Ascending aorta (tissue), 2 donors: ENCODE measurements at regions not wholly inside any gene's neighbourhood (a gene's known extent, or its start where the extent isn't known, plus 50 kb on each side); places are given as distances from the start of the nearest gene placed in this dataset.
"Not testable (repeated sequence)": the region's sequence is repeated elsewhere in the genome, so short reads cannot be mapped to it uniquely, and the experiment has no call there.

Source experiments
- DNase-seq, 2 donors: peaks; one replicate each; pipeline ENCODE4 v3.0.0-alpha.2; 2019; ENCODE audit warnings: low spot score in 2 of 2
- H3K27ac ChIP-seq, 2 donors: fragments of 200-600 bp; sonication (generic); one replicate each; pipeline ENCODE4 v1.5.1; 2016 to 2017; ENCODE audit warnings: mild to moderate bottlenecking in 1 of 2
- H3K27me3 ChIP-seq: fragments of 200-600 bp; sonication (generic); one replicate; pipeline ENCODE4 v1.5.1; 2017
- H3K36me3 ChIP-seq, 2 donors: fragments of 200-600 bp; sonication (generic); one replicate each; pipeline ENCODE4 v1.5.1; 2016
- H3K4me1 ChIP-seq, 2 donors: fragments of 200-600 bp; sonication (generic); one replicate each; pipeline ENCODE4 v1.5.1; 2016 to 2017; ENCODE audit warnings: mild to moderate bottlenecking in 1 of 2
- H3K4me3 ChIP-seq, 2 donors: fragments of 200-600 bp; sonication (generic); one replicate each; pipeline ENCODE4 v1.5.1; 2016 to 2017; ENCODE audit warnings: mild to moderate bottlenecking in 1 of 2
- H3K9me3 ChIP-seq, 2 donors: fragments of 200-600 bp; sonication (generic); one replicate each; pipeline ENCODE4 v1.5.1; 2016
- CTCF ChIP-seq, 3 experiments: fragments of 200-600 bp in 2 of 3; fragments of 450-650 bp in 1 of 3; sonication (generic) in 2 of 3; IDR thresholded peaks; one replicate each; pipeline ENCODE4 v1.5.1; 2016 to 2019; ENCODE audit warnings: antibody characterized with exemption in 3 of 3, mild to moderate bottlenecking in 1 of 3, moderate library complexity in 1 of 3
- intact Hi-C: fragments of 100-400 bp; cut with DNase I; formaldehyde crosslinking; loops from one replicate; pipeline ENCODE4 v1.15.1; 2023

GRCh38 chr5:26339576-26339975 lies 698.8 kb downstream of the CDH9 start:
- Histone ChIP-seq H3K4me1 (no peaks in the 10 kb centered on the region), H3K27me3 (no peaks in the 10 kb centered on the region), H3K9me3 (no peaks in the 10 kb centered on the region), H3K4me3 (no peak overlapping the region), H3K27ac (no peak overlapping the region), H3K36me3 (no peaks in the 10 kb centered on the region)
- no peak for TF ChIP-seq CTCF (IDR thresholded peaks at IDR 0.05)
- intact Hi-C loops, result no loop called here
- no peak for DNase-seq

GRCh38 chr5:26329562-26330189 lies 708.7 kb downstream of the CDH9 start:
- Histone ChIP-seq H3K27me3 (no peaks in the 10 kb centered on the region), H3K4me3 (no peak overlapping the region), H3K27ac (no peak overlapping the region), H3K9me3 (no peaks in the 10 kb centered on the region), H3K4me1 (no peaks in the 10 kb centered on the region), H3K36me3 (no peaks in the 10 kb centered on the region)
- TF ChIP-seq CTCF (IDR thresholded peaks at IDR 0.05), result no peak
- intact Hi-C loops, result no loop called here
- DNase-seq, result no peak

- Histone ChIP-seq H3K4me1 (no peaks in the 10 kb centered on the region), H3K27ac (no peak overlapping the region), H3K9me3 (no peaks in the 10 kb centered on the region), H3K4me3 (no peak overlapping the region), H3K27me3 (no peaks in the 10 kb centered on the region), H3K36me3 (no peaks in the 10 kb centered on the region)
- intact Hi-C loops, result no loop called here
- TF ChIP-seq CTCF (IDR thresholded peaks at IDR 0.05), result no peak
- DNase-seq, result no peak
Measured at GRCh38 chr5:26326153-26326759, 712.1 kb downstream of the CDH9 start.

GRCh38 chr5:26325432-26325831 lies 713.0 kb downstream of the CDH9 start:
- intact Hi-C loops, H3K36me3 ChIP-seq, H3K4me1 ChIP-seq: not testable (repeated sequence)

GRCh38 chr5:26324273-26324895 lies 714.0 kb downstream of the CDH9 start:
- H3K9me3 ChIP-seq, H3K4me1 ChIP-seq, H3K27me3 ChIP-seq, DNase-seq, H3K27ac ChIP-seq, H3K4me3 ChIP-seq, H3K36me3 ChIP-seq, intact Hi-C loops: not testable (repeated sequence)

More at GRCh38 chr5:26325432-26325831, 713.0 kb downstream of the CDH9 start:
- H3K27ac ChIP-seq, H3K9me3 ChIP-seq, H3K4me3 ChIP-seq, DNase-seq, H3K27me3 ChIP-seq: not testable (repeated sequence)

GRCh38 chr5:26323794-26324193 lies 714.6 kb downstream of the CDH9 start:
- no peaks in the 10 kb centered on the region for H3K9me3 ChIP-seq
- no peak for DNase-seq
- H3K27ac ChIP-seq, result no peak overlapping the region
- no peaks in the 10 kb centered on the region for H3K36me3 ChIP-seq
- no peak overlapping the region for H3K4me3 ChIP-seq
- no peak for TF ChIP-seq CTCF (IDR thresholded peaks at IDR 0.05)
- intact Hi-C loops, result no loop called here
- H3K27me3 ChIP-seq, result no peaks in the 10 kb centered on the region
- H3K4me1 ChIP-seq, result no peaks in the 10 kb centered on the region
